Muscle layer of duodenum (tissue), 2 donors: ENCODE measurements at regions not wholly inside any gene's neighbourhood (a gene's known extent, or its start where the extent isn't known, plus 50 kb on each side); places are given as distances from the start of the nearest gene placed in this dataset.

Experiments used
- H3K27ac ChIP-seq: one replicate; pipeline ENCODE4 v1.7.0; 2013; ENCODE audit warnings: mild to moderate bottlenecking, low read length
- H3K27me3 ChIP-seq: one replicate; pipeline ENCODE4 v1.7.0; 2013; ENCODE audit warnings: low read depth, mild to moderate bottlenecking, control low read depth, low read length
- H3K36me3 ChIP-seq, 2 donors: one replicate each; pipeline ENCODE4 v1.7.0; 2013; ENCODE audit warnings: low read length in 2 of 2, control low read depth in 1 of 2, mild to moderate bottlenecking in 1 of 2; ENCODE audit not compliant: insufficient read depth in 2 of 2, control insufficient read depth in 1 of 2
- H3K4me1 ChIP-seq, 2 donors: one replicate each; pipeline ENCODE4 v1.7.0; 2013; ENCODE audit warnings: low read length in 2 of 2, mild to moderate bottlenecking in 2 of 2, control low read depth in 1 of 2, moderate library complexity in 1 of 2; ENCODE audit not compliant: insufficient read depth in 2 of 2, control insufficient read depth in 1 of 2
- H3K4me3 ChIP-seq, 2 donors: one replicate each; pipeline ENCODE4 v1.7.0; 2013; ENCODE audit warnings: low read length in 2 of 2, low read depth in 1 of 2, mild to moderate bottlenecking in 1 of 2
- H3K9me3 ChIP-seq, 2 donors: one replicate each; pipeline ENCODE4 v1.7.0; 2013; ENCODE audit warnings: low read length in 2 of 2, control low read depth in 1 of 2, mild to moderate bottlenecking in 1 of 2; ENCODE audit not compliant: control insufficient read depth in 1 of 2
- donor health status: healthy.

- Histone ChIP-seq H3K4me3 (no peak overlapping the region), H3K27ac (no peak overlapping the region), H3K4me1 (no peaks in the 10 kb centered on the region), H3K9me3 (no peaks in the 10 kb centered on the region), H3K36me3 (no peaks in the 10 kb centered on the region), H3K27me3 (no peaks in the 10 kb centered on the region)
Observed at GRCh38 chr11:95359341-95359663, 128.3 kb upstream of the SESN3 start.

DNA sequence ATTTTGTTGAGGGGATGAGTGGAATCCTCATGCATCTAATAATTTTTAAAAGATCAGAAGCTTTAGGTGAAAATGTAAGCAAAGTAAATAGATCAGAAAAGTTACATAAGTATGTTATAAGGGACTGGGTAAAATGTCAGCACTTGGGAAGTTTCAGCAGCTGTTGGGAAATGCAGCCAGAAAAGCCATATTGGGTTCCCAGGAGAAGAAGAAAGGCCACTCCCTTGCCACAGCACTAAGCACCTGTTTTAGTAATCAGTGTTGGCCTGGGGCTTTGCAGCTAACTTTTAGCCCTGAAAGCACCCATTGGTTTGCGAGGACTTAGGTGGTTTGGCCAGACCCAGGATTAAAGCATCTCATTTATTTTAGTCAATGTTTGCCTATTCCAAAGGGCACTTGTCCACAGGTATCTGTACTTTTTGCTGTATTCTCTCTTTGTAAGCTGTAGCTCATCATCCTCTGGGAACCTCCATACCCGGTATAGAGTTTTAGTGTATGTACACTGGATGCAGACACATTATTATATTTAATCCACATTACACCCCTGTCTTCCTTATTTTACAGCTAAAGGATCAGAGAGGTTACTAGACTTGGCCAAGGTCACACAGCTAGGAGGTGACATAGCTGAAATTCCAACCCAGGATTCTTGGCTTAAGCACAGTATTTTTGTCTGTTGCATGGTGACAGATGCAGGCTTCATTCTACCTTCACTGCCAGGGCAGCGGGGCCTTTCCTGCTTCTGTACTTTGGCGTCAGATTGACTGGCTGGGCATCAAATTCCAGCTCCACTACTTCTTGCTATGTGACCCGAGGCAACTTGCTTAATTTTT lies 127.7 kb upstream of the SESN3 start:
- Histone ChIP-seq H3K9me3 (no peaks in the 10 kb centered on the region), H3K36me3 (no peaks in the 10 kb centered on the region), H3K4me1 (no peaks in the 10 kb centered on the region), H3K27ac (no peak overlapping the region), H3K27me3 (no peaks in the 10 kb centered on the region), H3K4me3 (no peak overlapping the region)

- Histone ChIP-seq H3K9me3 (peaks cover 0 to 2% of the 10 kb centered on the region in 2 donors), H3K36me3 (no peaks in the 10 kb centered on the region), H3K27me3 (no peaks in the 10 kb centered on the region), H3K27ac (no peak overlapping the region), H3K4me1 (no peaks in the 10 kb centered on the region), H3K4me3 (no peak overlapping the region)
Observed at GRCh38 chr11:95354304-95354703, 123.3 kb upstream of the SESN3 start.

- H3K9me3 ChIP-seq = peaks cover 0 to 2% of the 10 kb centered on the region in 2 donors
- no peaks in the 10 kb centered on the region for H3K4me1 ChIP-seq
- H3K27ac ChIP-seq = no peak overlapping the region
- H3K4me3 ChIP-seq = no peak overlapping the region
- no peaks in the 10 kb centered on the region for H3K27me3 ChIP-seq
- H3K36me3 ChIP-seq = no peaks in the 10 kb centered on the region
Observed at GRCh38 chr11:95353706-95354105, 122.7 kb upstream of the SESN3 start.

GRCh38 chr11:95352733-95353346 lies 121.8 kb upstream of the SESN3 start:
- Histone ChIP-seq H3K4me1 (no peaks in the 10 kb centered on the region), H3K36me3 (no peaks in the 10 kb centered on the region), H3K27ac (no peak overlapping the region), H3K4me3 (no peak overlapping the region), H3K27me3 (no peaks in the 10 kb centered on the region), H3K9me3 (peaks cover 0 to 2% of the 10 kb centered on the region in 2 donors)

- no peaks in the 10 kb centered on the region for H3K36me3 ChIP-seq
- peaks cover 0 to 2% of the 10 kb centered on the region in 2 donors for H3K9me3 ChIP-seq
- H3K4me3 ChIP-seq = no peak overlapping the region
- H3K4me1 ChIP-seq = no peaks in the 10 kb centered on the region
- no peak overlapping the region for H3K27ac ChIP-seq
- no peaks in the 10 kb centered on the region for H3K27me3 ChIP-seq
Observed at GRCh38 chr11:95349345-95349942, 118.4 kb upstream of the SESN3 start.

GRCh38 chr11:95346265-95346664 lies 115.3 kb upstream of the SESN3 start:
- H3K9me3 ChIP-seq = peaks cover 0 to 2% of the 10 kb centered on the region in 2 donors
- H3K36me3 ChIP-seq = no peaks in the 10 kb centered on the region
- H3K27ac ChIP-seq = no peak overlapping the region
- no peaks in the 10 kb centered on the region for H3K4me1 ChIP-seq
- H3K4me3 ChIP-seq = no peak overlapping the region
- no peaks in the 10 kb centered on the region for H3K27me3 ChIP-seq

GRCh38 chr11:95345651-95346050 lies 114.6 kb upstream of the SESN3 start:
- H3K27ac ChIP-seq = no peak overlapping the region
- H3K4me3 ChIP-seq = no peak overlapping the region
- no peaks in the 10 kb centered on the region for H3K4me1 ChIP-seq
- H3K9me3 ChIP-seq = peaks cover 0 to 2% of the 10 kb centered on the region in 2 donors
- no peaks in the 10 kb centered on the region for H3K36me3 ChIP-seq
- no peaks in the 10 kb centered on the region for H3K27me3 ChIP-seq

GRCh38 chr11:95344932-95345642 lies 114.1 kb upstream of the SESN3 start:
- no peaks in the 10 kb centered on the region for H3K27me3 ChIP-seq
- H3K36me3 ChIP-seq = no peaks in the 10 kb centered on the region
- no peak overlapping the region for H3K27ac ChIP-seq
- peaks cover 0 to 2% of the 10 kb centered on the region in 2 donors for H3K9me3 ChIP-seq
- peaks cover 0 to 4% of the 10 kb centered on the region in 2 donors for H3K4me1 ChIP-seq
- H3K4me3 ChIP-seq = no peak overlapping the region

GRCh38 chr11:95341221-95341620 lies 110.2 kb upstream of the SESN3 start:
- Histone ChIP-seq H3K27ac (no peak overlapping the region), H3K36me3 (no peaks in the 10 kb centered on the region), H3K9me3 (no peaks in the 10 kb centered on the region), H3K4me3 (no peak overlapping the region), H3K27me3 (no peaks in the 10 kb centered on the region), H3K4me1 (peaks cover 22 to 27% of the 10 kb centered on the region in 2 donors)
